Vagina (tissue), 2 donors: ENCODE measurements at regions not wholly inside any gene's neighbourhood (a gene's known extent, or its start where the extent isn't known, plus 50 kb on each side); places are given as distances from the start of the nearest gene placed in this dataset.
"Not testable (repeated sequence)": the region's sequence is repeated elsewhere in the genome, so short reads cannot be mapped to it uniquely, and the experiment has no call there.

Source experiments
- DNase-seq, 2 donors: peaks; one replicate each; pipeline ENCODE4 v3.0.0-alpha.2; 2017; ENCODE audit errors: extremely low spot score in 2 of 2
- H3K27ac ChIP-seq: fragments of 200-600 bp; sonication (generic); one replicate; pipeline ENCODE4 v1.5.1; 2019
- H3K27me3 ChIP-seq: fragments of 200-600 bp; sonication (generic); one replicate; pipeline ENCODE4 v1.5.1; 2019
- H3K36me3 ChIP-seq, 2 donors: fragments of 200-600 bp; sonication (generic); one replicate each; pipeline ENCODE4 v1.5.1; 2017 to 2019
- H3K4me1 ChIP-seq: fragments of 200-600 bp; sonication (generic); one replicate; pipeline ENCODE4 v1.5.1; 2019
- H3K4me3 ChIP-seq, 2 donors: fragments of 200-600 bp; sonication (generic); 1 replicate in 1 of 2; 2 replicates in 1 of 2; pipeline ENCODE4 v1.5.1; 2016 to 2019
- H3K9me3 ChIP-seq: fragments of 200-600 bp; sonication (generic); one replicate; pipeline ENCODE4 v1.5.1; 2019
- intact Hi-C: fragments of 100-400 bp; cut with DNase I; formaldehyde crosslinking; loops from one replicate; pipeline ENCODE4 v1.15.1; 2023

DNA sequence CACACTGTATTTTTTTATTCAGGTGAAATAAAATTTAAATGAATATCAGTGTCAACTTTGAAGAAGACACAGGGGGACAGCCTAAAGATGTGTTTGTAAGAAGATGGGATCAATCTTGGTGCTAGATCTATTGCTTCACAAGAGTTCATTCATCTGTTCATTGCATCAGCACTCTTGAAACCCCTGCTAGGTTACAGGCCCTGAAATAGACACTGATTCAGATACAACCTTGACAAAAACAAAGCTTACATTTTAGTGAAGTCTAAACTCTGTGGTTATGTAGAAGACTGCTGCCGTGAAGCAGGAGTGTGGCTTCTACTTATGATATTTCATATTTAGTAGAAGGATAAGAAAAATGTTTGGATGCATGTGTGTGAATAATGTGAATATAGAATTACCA is 215.9 kb upstream of the LRRC61 start:
- H3K9me3 ChIP-seq, H3K27ac ChIP-seq, H3K4me3 ChIP-seq, H3K4me1 ChIP-seq, H3K27me3 ChIP-seq, intact Hi-C loops, DNase-seq, H3K36me3 ChIP-seq: not testable (repeated sequence)

DNA sequence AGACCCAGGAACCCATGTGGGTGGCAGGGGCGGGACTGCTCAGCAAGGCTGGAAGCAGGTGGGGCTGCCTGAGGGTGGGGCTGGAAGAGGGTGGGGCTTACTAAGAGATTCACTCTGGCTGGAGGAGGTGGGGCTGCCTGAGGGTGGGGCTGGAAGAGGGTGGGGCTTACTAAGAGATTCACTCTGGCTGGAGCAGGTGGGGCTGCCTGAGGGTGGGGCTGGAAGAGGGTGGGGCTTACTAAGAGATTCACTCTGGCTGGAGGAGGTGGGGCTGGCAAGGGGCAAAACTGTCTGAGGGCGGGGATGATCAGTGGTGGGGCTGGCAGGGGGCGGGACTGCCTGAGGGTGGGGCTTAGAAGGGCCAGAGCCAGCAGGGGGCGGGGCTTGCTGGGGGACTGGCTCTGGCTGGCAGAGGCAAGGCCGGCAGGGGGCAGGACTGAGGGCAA is 212.8 kb upstream of the LRRC61 start:
- H3K27ac ChIP-seq, DNase-seq, H3K9me3 ChIP-seq, intact Hi-C loops, H3K36me3 ChIP-seq, H3K27me3 ChIP-seq, H3K4me1 ChIP-seq, H3K4me3 ChIP-seq: not testable (repeated sequence)

DNA sequence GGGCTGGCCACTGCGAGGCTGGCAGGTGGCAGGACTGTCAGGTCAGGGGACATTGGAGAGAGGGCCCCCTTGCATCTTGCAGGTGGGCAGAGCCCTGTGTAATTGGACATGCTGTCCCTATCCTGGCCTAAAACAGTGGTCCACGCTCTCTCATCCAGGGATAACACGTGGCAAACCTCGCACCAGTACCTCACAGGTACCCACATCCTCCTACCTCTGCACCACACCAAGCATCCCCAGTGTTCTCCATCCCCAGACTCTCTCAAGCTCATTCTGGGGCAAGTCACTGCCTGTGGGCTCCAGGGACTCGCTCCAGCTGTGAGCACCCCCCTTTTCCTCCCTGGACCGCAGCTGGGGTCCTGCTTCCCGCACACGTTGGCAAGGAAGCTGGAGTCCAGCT is 212.3 kb upstream of the LRRC61 start:
- H3K27ac ChIP-seq, H3K36me3 ChIP-seq, DNase-seq, intact Hi-C loops, H3K4me3 ChIP-seq, H3K9me3 ChIP-seq, H3K27me3 ChIP-seq, H3K4me1 ChIP-seq: not testable (repeated sequence)

GRCh38 chr7:150111373-150112139 is 211.6 kb upstream of the LRRC61 start:
- H3K27ac ChIP-seq, H3K27me3 ChIP-seq, H3K4me3 ChIP-seq, DNase-seq, H3K9me3 ChIP-seq, H3K36me3 ChIP-seq, intact Hi-C loops, H3K4me1 ChIP-seq: not testable (repeated sequence)

GRCh38 chr7:150113301-150113700 is 209.9 kb upstream of the LRRC61 start:
- H3K9me3 ChIP-seq, H3K27me3 ChIP-seq, H3K27ac ChIP-seq, intact Hi-C loops, H3K4me1 ChIP-seq, DNase-seq, H3K36me3 ChIP-seq, H3K4me3 ChIP-seq: not testable (repeated sequence)

DNA sequence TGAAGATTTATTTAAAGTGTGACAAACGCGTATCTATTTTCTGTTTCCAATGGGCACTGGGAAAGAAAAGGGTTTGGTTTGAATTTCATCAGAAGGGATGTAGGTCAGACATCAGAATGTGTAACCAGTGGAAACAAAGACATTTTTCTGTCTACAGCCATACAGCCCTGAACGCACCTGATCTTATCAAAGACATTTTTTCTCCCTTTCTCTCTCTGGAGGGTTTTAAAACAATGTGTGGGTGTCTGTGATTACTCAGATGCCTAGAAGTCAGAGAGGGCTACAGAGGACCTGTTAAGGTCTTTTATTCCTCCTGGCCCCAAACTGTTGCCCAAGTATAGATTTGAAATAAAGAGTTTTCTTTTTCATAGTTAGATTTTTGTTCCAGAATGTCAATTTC is 208.6 kb upstream of the LRRC61 start:
- H3K9me3 ChIP-seq, DNase-seq, H3K4me1 ChIP-seq, H3K27me3 ChIP-seq, H3K4me3 ChIP-seq, H3K27ac ChIP-seq, H3K36me3 ChIP-seq, intact Hi-C loops: not testable (repeated sequence)

DNA sequence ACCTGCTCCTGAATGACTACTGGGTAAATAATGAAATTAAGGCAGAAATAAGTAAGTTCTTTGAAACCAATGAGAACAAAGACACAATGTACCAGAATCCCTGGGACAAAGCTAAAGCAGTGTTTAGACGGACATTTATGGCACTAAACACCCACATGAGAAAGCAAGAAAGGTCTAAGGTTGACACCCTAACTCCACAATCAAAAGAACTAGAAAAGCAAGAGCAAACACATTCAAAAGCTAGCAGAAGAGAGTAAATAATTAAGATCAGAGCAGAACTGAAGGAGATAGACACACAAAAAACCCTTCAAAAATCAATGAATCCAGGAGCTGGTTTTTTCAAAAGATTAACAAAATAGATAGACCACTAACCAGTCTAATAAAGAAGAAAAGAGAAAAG is 203.2 kb upstream of the LRRC61 start:
- H3K36me3 ChIP-seq, H3K9me3 ChIP-seq, H3K4me3 ChIP-seq, DNase-seq, H3K27ac ChIP-seq, H3K27me3 ChIP-seq, intact Hi-C loops, H3K4me1 ChIP-seq: not testable (repeated sequence)

DNA sequence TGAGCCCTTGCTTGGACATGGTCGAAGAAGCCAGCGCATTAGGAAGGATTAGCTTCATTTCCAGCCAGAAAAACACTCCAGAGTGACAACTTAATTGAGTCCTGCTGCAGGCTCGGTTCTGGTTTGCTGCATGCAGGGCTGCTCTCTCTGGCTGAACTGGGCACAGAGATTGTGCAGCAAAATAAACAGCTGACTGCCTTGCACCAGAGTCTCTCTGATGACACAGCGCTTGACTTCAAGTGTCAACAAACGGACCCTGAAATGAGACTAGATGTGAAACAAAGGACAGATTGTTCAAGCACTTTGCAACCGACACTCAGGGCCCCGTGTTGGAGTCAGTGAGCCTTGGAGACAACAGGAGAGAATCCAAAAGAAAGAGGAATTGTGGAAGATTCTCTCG is 197.3 kb upstream of the LRRC61 start:
- H3K4me3 ChIP-seq, H3K27me3 ChIP-seq, DNase-seq, H3K9me3 ChIP-seq, intact Hi-C loops, H3K36me3 ChIP-seq, H3K4me1 ChIP-seq, H3K27ac ChIP-seq: not testable (repeated sequence)

DNA sequence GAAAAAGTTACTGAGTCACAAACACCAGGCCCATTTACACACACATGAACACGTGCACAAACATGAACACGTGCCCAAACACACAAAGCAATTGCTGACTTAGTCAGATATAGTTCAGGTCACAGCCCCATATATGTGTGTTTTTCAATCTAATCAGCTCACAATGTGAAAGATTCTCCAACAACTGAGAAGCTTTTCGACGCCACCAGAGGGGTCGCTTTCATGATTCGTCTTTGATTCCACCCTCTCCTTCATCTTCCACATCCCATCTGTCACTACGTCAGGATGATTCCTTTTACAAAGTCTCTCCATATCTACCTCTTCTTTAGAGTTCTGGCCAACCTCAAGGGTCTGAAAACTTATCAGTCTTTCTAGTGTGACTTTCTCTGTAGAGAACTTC is 188.7 kb upstream of the LRRC61 start:
- H3K36me3 ChIP-seq, H3K27ac ChIP-seq, H3K27me3 ChIP-seq, H3K4me3 ChIP-seq, H3K9me3 ChIP-seq, H3K4me1 ChIP-seq, intact Hi-C loops, DNase-seq: not testable (repeated sequence)

- H3K4me1 ChIP-seq, H3K27me3 ChIP-seq, H3K9me3 ChIP-seq, H3K27ac ChIP-seq, H3K36me3 ChIP-seq, intact Hi-C loops, H3K4me3 ChIP-seq, DNase-seq: not testable (repeated sequence)
Measured at GRCh38 chr7:150135620-150136190, 187.4 kb upstream of the LRRC61 start.

- DNase-seq, H3K9me3 ChIP-seq, H3K4me3 ChIP-seq, H3K27ac ChIP-seq, H3K4me1 ChIP-seq, intact Hi-C loops, H3K36me3 ChIP-seq, H3K27me3 ChIP-seq: not testable (repeated sequence)
Measured at GRCh38 chr7:150139840-150140239, 183.3 kb upstream of the LRRC61 start.

DNA sequence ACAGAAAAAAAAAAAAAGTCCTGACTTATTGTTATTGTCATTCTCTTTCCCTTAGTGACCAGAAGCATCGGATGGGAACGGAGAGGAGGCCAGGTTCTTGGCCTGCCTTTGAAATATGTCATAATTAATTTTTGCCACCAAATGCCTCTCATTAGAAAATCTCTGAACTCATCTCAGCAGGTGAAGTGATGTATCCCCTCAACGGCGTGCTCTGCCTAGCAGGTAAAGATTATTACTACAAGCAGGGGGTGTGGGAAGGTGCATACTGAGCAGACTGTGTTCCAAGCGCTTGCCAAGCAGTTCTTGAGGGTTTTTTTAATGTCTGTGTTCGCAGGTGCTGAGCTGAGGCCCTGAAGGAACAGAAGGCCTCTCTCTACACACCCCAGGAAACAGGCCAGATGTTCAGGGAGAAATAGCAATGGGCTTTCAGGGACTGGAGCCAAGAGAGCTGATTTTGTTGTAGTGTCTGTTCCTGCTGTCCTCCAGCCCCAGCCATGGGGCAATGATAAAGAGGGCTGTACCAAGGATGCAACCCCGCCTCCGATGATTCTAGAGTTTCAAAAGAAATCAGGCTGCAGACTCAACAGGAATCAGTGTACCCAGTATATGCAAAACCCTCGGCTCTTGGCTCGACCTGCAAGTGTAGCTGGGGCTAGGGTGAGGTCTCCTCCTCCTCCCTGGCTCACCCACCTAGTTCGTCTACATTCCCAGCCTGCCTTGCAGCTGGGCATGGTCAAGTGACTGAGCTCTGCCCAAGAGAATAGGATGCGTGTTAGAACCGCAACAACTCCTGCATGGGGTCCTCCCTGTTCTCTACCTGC is 181.4 kb upstream of the LRRC61 start:
- H3K36me3 ChIP-seq, H3K9me3 ChIP-seq, H3K4me3 ChIP-seq, H3K27ac ChIP-seq, DNase-seq, intact Hi-C loops, H3K4me1 ChIP-seq, H3K27me3 ChIP-seq: not testable (repeated sequence)

- H3K4me1 ChIP-seq, intact Hi-C loops, H3K4me3 ChIP-seq, H3K36me3 ChIP-seq, H3K27ac ChIP-seq, DNase-seq, H3K9me3 ChIP-seq, H3K27me3 ChIP-seq: not testable (repeated sequence)
Measured at GRCh38 chr7:150146124-150146523, 177.0 kb upstream of the LRRC61 start.

GRCh38 chr7:150147524-150147923 is 175.6 kb upstream of the LRRC61 start:
- H3K4me3 ChIP-seq, H3K27ac ChIP-seq, H3K36me3 ChIP-seq, DNase-seq, H3K4me1 ChIP-seq, H3K9me3 ChIP-seq, intact Hi-C loops, H3K27me3 ChIP-seq: not testable (repeated sequence)
